ENCODE measurements at regions not wholly inside any gene's neighbourhood (a gene's known extent, or its start where the extent isn't known, plus 50 kb on each side); places are given as distances from the start of the nearest gene placed in this dataset.

DNA sequence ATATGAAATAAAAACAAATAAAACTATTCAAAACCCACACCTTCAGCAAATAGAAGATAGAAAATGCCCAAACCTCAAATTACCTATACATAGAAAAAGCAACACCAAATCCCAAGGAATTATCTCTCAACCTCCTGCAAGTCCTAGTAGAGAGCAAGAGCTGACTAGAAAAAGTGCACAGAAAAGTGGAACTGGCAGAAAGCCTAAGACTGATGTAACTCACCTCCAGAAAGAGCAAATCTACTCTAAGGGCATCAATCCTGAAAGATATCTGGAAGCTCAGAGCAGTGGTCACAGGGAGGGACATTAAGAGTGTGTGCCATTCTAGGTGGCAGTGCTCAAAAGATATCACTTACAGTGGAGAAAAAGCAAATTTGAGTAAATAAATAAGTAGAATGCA, 62.1 kb upstream of the PLEKHG7 start:
- TF ChIP-seq, protein P1, sequence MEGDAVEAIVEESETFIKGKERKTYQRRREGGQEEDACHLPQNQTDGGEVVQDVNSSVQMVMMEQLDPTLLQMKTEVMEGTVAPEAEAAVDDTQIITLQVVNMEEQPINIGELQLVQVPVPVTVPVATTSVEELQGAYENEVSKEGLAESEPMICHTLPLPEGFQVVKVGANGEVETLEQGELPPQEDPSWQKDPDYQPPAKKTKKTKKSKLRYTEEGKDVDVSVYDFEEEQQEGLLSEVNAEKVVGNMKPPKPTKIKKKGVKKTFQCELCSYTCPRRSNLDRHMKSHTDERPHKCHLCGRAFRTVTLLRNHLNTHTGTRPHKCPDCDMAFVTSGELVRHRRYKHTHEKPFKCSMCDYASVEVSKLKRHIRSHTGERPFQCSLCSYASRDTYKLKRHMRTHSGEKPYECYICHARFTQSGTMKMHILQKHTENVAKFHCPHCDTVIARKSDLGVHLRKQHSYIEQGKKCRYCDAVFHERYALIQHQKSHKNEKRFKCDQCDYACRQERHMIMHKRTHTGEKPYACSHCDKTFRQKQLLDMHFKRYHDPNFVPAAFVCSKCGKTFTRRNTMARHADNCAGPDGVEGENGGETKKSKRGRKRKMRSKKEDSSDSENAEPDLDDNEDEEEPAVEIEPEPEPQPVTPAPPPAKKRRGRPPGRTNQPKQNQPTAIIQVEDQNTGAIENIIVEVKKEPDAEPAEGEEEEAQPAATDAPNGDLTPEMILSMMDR (conservative IDR thresholded peaks at IDR 0.05; ENCODE audit: low read length) = no peak
- no peak for TF ChIP-seq EZH2phosphoT487 (IDR thresholded peaks at IDR 0.05; ENCODE audit: borderline replicate concordance, low read depth, low read length)

Data from OCI-LY7 (cell line).